Skeletal muscle cell (primary cell): ENCODE measurements at regions not wholly inside any gene's neighbourhood (a gene's known extent, or its start where the extent isn't known, plus 50 kb on each side); places are given as distances from the start of the nearest gene placed in this dataset.

Experiments used
- DNase-seq: peaks from one replicate; pipeline ENCODE4 v3.0.0-alpha.2; 2010; ENCODE audit warnings: low read depth
- H3K4me3 ChIP-seq: 2 replicates; pipeline ENCODE4 v1.5.1; 2011; ENCODE audit warnings: low read depth, mild to moderate bottlenecking, control low read depth, low read length, moderate library complexity

DNA sequence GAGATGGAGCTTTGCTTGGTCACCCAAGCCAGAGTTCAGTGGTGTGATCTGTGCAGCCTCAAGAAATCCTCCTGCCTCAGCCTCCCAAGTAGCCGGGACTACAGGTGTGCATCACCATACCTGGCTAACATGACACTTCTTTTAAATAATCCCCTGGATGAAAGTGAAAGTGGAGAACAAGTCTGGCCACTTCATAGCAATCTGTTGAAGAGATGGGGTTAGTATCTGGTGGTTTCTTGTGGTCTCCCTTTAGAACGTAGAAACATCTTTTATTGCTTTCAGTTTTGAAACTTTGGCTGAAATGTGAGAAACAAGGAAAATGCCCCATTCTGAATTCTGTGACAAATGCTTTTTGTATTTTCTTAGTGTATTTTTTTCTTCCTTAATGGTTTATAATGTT lies 452.5 kb upstream of the RIOK2 start:
- no peak overlapping the region for H3K4me3 ChIP-seq
- DNase-seq: no peak

DNA sequence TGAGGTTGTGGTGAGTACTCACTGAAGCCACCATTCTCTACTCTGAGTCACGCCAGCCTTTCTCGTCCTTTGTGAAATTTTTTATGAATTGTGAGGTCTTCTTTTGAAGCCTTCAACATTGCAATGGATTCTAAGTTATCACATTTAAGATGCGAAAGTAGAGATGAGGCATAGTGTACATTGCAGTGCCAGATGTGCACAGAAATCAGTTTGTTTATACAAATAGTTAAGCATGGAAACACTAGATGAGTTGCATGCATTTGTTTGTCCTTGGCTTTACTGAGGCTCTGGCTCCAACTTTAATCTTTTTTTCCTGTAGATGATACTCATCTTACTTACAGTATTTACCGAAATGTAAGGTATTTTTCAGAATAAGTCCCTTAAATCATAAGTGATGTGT lies 453.7 kb upstream of the RIOK2 start:
- no peak for DNase-seq

DNA sequence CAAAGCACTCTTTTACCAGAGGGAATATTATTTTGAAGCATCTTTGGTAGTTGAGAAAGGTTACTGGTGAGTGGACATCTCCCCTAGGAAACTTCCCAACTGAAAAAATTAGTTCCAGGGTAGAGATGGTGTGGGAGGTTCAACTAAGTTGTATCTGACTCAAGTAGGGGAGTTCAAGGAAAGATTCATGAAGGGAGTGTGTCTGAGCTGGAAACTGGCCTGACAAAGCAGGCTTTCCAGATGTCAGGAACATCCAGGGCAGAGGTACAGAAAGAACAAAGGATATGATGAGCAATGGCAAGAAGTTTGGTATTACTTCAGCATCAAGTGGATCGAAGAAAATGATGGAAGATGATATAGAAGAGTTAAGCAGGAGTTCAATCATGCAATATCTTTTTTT lies 458.0 kb upstream of the RIOK2 start:
- no peak for DNase-seq
- no peak overlapping the region for H3K4me3 ChIP-seq

More for the DNA sequence above, 453.7 kb upstream of the RIOK2 start:
- no peak overlapping the region for H3K4me3 ChIP-seq

DNA sequence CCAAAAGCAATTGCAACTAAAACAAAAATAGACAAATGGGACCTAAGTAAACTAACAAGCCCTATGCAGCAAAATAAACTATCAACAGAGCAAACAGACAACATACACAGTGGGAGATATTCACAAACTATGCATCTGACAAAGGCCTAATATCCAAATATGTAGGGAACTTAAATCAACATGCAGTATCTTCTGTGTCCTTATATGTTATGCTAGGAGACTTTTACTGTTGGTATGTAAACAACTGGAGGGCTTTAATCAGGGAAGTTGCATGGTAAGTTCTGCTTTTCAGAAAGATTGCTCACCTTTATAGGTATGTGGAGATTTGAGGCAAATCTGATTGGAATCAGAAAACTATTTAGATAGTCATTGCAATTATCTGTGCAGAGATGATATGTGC lies 461.2 kb upstream of the RIOK2 start:
- no peak overlapping the region for H3K4me3 ChIP-seq

DNA sequence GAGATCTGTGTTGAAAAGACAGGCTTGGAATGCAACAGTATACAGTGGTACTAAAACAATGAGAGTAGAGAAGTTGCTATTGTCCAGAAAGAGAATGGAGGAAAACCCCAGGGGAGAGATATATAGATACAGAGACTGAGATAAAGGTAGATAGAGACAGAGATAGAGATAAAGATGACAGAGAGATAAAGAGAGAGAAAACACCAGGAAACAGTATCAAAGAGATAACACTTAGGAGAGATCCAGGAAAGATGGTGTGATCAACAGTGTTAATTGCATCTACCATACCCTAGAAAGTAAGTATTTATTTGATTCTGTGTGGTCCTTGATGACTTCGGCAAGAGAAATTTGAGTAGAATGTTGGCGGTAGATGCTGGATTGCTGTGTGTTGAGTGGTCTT lies 461.8 kb upstream of the RIOK2 start:
- no peak overlapping the region for H3K4me3 ChIP-seq
- DNase-seq: no peak

More for the DNA sequence above, 461.2 kb upstream of the RIOK2 start:
- no peak for DNase-seq

DNA sequence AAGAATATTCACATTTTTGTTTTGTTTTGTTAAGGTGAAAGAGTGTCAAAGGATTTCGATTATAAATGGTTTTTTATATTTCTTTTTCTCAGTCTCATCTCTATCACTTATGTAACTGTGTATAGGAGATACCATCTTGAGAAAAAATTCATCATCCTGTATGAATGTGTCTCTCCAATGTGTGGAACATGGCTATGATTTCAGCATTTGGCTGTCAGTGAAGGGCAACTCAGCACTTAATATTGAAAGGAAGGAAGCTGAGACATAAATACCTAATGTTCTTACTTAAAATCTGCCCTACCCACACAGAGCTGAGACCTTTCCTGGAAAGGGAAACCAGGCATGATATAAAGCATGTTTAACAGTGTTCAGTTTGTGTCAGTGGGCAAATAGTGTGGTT lies 474.2 kb upstream of the RIOK2 start:
- no peak for DNase-seq
- no peak overlapping the region for H3K4me3 ChIP-seq

DNA sequence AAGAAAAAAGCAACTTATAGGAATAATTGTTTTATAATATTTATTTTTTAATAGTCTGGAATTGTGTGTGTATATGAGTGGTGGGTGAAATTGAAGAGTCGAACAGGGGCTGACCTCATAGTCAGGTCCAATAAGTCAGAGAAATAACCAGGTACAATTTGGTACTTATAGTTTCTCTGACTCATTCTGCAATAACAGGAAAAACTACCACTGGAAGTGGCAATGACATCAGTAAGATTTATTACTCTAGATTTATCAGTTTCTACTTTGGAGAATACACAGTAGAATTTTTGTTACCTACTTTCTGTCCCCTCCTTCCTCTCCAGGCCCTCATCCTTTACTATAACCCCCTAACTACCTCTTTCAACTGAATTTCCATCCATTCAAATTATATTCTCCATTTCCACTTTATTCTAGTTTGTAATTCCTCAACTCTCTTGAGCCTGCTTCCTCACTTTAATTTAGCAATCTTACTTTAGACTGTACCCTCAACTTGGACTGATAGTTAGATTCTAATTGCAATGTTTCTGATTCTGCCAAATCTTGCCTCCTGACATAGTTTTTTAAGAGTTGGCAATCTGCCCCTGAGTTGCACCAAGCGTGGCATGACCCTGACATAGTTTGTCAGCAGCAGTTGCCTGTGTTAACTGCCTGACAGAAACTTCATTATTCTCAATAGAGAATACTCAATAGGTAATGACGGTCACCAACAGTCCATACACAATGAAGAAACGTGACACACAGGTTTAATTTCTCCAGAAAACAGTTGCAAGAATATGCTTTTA lies 475.3 kb upstream of the RIOK2 start:
- no peak for DNase-seq
- H3K4me3 ChIP-seq: no peak overlapping the region

- DNase-seq: no peak
- H3K4me3 ChIP-seq: no peak overlapping the region
Measured at GRCh38 chr5:97666783-97667182, 483.7 kb upstream of the RIOK2 start.

DNA sequence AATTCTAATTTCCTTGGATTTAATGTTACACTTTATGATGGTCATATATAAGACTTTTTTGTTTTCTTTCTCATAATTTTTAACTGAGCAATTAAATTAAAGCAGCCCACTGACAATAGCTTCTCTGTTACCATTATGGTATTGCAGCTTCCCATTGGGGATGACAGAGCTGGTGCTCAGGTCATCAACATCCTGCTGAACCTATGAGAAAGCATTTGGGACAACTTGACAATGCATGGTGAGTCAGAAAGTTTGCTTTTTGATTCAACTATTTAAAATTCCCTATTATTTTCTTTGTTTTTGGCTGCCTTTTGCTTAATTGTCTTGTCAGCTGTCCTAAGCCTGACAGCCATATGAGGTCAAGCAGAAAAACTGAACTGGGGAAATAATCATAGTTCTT lies 487.4 kb upstream of the RIOK2 start:
- H3K4me3 ChIP-seq: no peak overlapping the region
- DNase-seq: no peak

GRCh38 chr5:97676608-97677007 lies 493.6 kb upstream of the RIOK2 start:
- H3K4me3 ChIP-seq: no peak overlapping the region
- no peak for DNase-seq

- H3K4me3 ChIP-seq: no peak overlapping the region
- DNase-seq: no peak
Measured at GRCh38 chr5:97694091-97694490, 511.0 kb upstream of the RIOK2 start.

DNA sequence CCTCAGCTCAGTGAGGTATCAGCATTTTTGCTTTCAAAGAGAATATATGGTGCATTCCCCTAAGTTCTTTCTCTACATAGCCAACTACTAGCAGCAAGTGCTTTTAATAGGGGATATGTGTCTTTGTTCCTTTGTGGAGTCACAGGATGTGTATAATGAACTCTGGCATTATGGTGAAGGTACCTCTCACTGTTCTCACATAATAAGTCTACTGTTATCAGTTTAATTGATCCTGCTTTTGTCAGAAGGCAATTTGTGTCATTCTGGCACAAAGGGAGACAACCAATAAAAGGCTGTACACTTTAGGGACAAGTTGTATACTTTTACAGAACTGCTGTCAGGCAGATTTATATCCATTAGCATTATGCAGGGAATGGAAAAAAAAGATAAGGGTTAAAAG lies 531.4 kb upstream of the RIOK2 start:
- DNase-seq: no peak

DNA sequence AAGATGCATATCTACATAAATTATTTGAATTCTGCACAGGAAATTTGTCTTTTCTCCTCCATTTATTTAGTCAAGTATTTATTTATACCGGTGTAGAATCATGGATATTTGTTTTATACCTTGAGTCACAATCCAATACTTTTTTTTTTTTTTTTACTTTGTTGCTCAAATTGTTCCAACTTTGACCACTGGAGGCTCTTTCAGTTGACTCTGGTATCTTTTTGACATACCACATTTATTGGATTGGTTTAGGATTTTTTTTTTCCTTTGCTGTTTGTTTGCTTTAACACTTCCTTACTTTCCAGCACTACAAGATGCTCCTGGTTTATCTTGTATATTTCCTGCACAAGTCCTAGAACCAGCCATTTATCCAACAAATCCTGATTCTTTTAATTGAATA lies 543.1 kb upstream of the RIOK2 start:
- H3K4me3 ChIP-seq: no peak overlapping the region

More for the DNA sequence above, 531.4 kb upstream of the RIOK2 start:
- no peak overlapping the region for H3K4me3 ChIP-seq

DNA sequence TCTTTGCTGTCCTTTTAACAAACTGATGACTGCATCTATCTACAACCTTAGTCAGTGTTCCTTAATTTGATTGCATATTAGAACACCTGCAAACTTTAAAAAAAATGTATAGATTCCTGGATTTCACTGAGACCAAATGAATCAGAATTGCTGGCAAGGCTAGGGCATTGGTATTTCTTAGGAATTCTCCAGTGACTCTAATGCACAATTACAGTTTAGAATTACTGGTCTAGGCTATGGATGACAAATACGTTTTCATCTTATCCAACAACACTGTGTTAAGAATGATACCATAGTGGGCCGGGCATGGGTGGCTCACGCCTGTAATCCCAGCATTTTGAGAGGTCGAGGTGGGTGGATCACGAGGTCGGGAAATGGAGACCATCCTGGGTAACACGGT lies 545.9 kb upstream of the RIOK2 start:
- no peak overlapping the region for H3K4me3 ChIP-seq
- no peak for DNase-seq

More for the DNA sequence above, 543.1 kb upstream of the RIOK2 start:
- DNase-seq: no peak

DNA sequence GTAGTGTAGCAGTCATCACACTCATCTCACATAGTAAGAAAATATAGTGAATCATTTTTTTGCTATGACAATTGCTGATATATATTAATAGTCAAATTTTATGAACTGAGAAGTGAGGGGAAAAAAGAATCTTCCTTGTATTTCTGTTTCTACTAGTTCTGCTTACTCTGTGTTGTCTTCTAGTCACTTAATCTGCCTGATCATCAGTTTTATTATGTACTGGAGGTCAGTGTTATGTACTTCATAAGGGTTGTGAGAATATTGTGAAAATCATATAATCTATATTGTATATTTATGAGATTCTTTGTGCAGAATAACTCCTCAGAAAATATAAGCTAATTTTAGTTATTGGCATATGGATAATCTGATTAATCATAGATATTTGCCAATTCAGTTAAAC lies 546.9 kb upstream of the RIOK2 start:
- no peak for DNase-seq
- H3K4me3 ChIP-seq: no peak overlapping the region

DNA sequence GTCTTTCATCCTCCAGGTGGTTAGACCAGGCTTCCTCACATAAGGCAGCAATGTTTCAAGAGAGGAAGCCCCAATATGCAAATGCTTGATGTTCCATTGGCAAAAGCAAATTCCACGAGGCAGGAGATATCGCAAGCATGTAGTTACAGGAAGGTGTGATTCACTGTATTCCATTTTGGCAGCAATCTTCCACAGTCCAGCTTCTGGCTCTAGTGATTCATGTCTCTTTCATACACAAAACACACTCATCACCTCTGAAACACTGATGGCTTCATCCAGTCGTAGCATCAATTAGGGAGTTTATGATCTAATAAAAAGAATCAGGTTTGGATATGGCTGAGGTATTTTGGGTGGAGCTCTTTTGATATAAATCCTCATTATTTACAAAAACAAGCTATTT lies 552.2 kb upstream of the RIOK2 start:
- peak; percentile 80 for DNase-seq
- H3K4me3 ChIP-seq: no peak overlapping the region

- DNase-seq: no peak
- no peak overlapping the region for H3K4me3 ChIP-seq
Measured at GRCh38 chr5:97737608-97738007, 554.6 kb upstream of the RIOK2 start.

- H3K4me3 ChIP-seq: no peak overlapping the region
- no peak for DNase-seq
Measured at GRCh38 chr5:97745817-97746216, 562.8 kb upstream of the RIOK2 start.

- no peak overlapping the region for H3K4me3 ChIP-seq
- DNase-seq: no peak
Measured at GRCh38 chr5:97750576-97750975, 567.5 kb upstream of the RIOK2 start.

DNA sequence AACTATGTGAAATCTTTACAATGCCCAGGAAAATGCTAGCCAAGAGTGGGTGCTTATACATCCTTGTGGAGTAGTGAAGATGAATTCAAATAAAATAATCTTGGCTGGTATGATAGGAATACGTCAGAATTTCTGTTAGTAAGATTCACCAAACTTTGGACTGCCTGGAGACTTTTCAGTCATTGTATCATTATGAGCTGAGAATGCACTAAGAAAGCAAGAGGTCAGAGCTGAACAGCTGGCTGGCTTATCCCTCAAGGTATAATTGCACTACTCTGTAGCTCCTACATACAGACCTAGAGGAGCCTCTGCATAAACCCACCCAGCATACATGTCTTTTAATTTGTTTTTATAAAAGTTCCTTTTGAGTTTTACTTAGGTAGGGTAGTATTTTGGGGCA lies 568.5 kb upstream of the RIOK2 start:
- no peak for DNase-seq
- H3K4me3 ChIP-seq: no peak overlapping the region

GRCh38 chr5:97752871-97753270 lies 569.8 kb upstream of the RIOK2 start:
- no peak overlapping the region for H3K4me3 ChIP-seq
- no peak for DNase-seq

GRCh38 chr5:97762483-97762882 lies 579.4 kb upstream of the RIOK2 start:
- DNase-seq: no peak
- no peak overlapping the region for H3K4me3 ChIP-seq
